ENCODE measurements at regions not wholly inside any gene's neighbourhood (a gene's known extent, or its start where the extent isn't known, plus 50 kb on each side); places are given as distances from the start of the nearest gene placed in this dataset.

DNA sequence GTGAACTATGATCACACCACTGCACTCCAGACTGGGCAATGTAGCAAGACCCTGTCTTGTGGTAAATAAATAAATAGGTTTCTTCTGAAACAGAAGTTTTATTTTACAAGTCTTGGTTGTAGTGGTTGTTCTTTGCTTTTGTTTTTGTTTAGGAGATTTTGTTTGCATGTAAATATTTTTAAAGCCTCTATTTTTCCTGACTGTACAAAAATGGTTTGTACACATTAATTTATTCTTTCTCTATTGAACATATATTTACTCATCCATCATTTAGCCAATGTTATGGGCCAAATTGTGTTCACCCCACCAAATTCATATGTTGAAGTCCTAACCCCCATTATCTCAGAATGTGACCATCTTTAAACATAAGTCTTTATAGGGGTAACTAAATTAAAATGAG is 580.1 kb downstream of the EPHA4 start:
- H3K36me3 ChIP-seq: no peaks in the 10 kb centered on the region
- no peaks in the 10 kb centered on the region for H3K4me1 ChIP-seq
- DNase-seq (ENCODE audit: extremely low spot score in 2 of 2): no peak
- intact Hi-C loops (cut with DNase I): no loop called here
- TF ChIP-seq POLR2A (IDR thresholded peaks at IDR 0.05): no peak
- TF ChIP-seq POLR2AphosphoS5 (IDR thresholded peaks at IDR 0.05; ENCODE audit: insufficient read depth in 1 of 2, low read depth in 1 of 2): no peak
- TF ChIP-seq, protein P1, sequence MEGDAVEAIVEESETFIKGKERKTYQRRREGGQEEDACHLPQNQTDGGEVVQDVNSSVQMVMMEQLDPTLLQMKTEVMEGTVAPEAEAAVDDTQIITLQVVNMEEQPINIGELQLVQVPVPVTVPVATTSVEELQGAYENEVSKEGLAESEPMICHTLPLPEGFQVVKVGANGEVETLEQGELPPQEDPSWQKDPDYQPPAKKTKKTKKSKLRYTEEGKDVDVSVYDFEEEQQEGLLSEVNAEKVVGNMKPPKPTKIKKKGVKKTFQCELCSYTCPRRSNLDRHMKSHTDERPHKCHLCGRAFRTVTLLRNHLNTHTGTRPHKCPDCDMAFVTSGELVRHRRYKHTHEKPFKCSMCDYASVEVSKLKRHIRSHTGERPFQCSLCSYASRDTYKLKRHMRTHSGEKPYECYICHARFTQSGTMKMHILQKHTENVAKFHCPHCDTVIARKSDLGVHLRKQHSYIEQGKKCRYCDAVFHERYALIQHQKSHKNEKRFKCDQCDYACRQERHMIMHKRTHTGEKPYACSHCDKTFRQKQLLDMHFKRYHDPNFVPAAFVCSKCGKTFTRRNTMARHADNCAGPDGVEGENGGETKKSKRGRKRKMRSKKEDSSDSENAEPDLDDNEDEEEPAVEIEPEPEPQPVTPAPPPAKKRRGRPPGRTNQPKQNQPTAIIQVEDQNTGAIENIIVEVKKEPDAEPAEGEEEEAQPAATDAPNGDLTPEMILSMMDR (IDR thresholded peaks at IDR 0.05): no peak
- no peaks in the 10 kb centered on the region for H3K9me3 ChIP-seq
- no peaks in the 10 kb centered on the region for H3K27me3 ChIP-seq
- no peak overlapping the region for H3K27ac ChIP-seq
- no peak overlapping the region for H3K4me3 ChIP-seq

DNA sequence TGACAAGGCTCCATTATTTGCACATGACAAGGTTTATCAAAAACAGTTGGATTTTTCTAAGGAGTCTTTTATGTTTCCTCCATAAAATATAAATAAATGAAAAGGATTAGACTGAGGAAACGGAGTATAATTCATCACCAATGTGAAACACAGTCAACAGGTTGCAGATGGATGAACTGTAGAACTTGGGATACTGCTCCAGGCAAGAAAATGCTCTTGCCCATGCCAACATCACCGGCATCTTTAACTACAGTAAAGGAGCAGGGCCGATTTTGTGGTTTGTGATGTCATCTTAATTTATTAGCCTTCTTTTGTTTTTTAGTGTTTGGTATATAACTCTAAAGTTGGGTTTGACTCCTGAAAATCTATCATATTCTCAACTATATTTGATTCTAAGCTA is 577.3 kb downstream of the EPHA4 start:
- Histone ChIP-seq H3K9me3 (no peaks in the 10 kb centered on the region), H3K36me3 (no peaks in the 10 kb centered on the region), H3K4me1 (no peaks in the 10 kb centered on the region), H3K27ac (no peak overlapping the region), H3K27me3 (no peaks in the 10 kb centered on the region), H3K4me3 (no peak overlapping the region)
- no peak for DNase-seq (ENCODE audit: extremely low spot score in 2 of 2)
- TF ChIP-seq, protein P1 (IDR thresholded peaks at IDR 0.05): no peak
- TF ChIP-seq POLR2AphosphoS5 (IDR thresholded peaks at IDR 0.05; ENCODE audit: insufficient read depth in 1 of 2, low read depth in 1 of 2): no peak
- intact Hi-C loops (cut with DNase I): no loop called here

GRCh38 chr2:220995581-220995980 is 576.5 kb downstream of the EPHA4 start:
- Histone ChIP-seq H3K27ac (no peak overlapping the region), H3K4me1 (no peaks in the 10 kb centered on the region), H3K36me3 (no peaks in the 10 kb centered on the region), H3K4me3 (no peak overlapping the region), H3K27me3 (no peaks in the 10 kb centered on the region), H3K9me3 (no peaks in the 10 kb centered on the region)
- DNase-seq (ENCODE audit: extremely low spot score in 2 of 2): no peak
- intact Hi-C loops (cut with DNase I): no loop called here
- TF ChIP-seq, protein P1 (IDR thresholded peaks at IDR 0.05): no peak
- TF ChIP-seq POLR2A (IDR thresholded peaks at IDR 0.05) (no peak), POLR2AphosphoS5 (IDR thresholded peaks at IDR 0.05; ENCODE audit: insufficient read depth in 1 of 2, low read depth in 1 of 2) (no peak)

- intact Hi-C loops (cut with DNase I): no loop called here
- no peak overlapping the region for H3K4me3 ChIP-seq
- H3K9me3 ChIP-seq: no peaks in the 10 kb centered on the region
- no peak for DNase-seq (ENCODE audit: extremely low spot score in 2 of 2)
- H3K36me3 ChIP-seq: no peaks in the 10 kb centered on the region
- no peaks in the 10 kb centered on the region for H3K27me3 ChIP-seq
- TF ChIP-seq, protein P1 (IDR thresholded peaks at IDR 0.05): no peak
- no peak for TF ChIP-seq POLR2A (IDR thresholded peaks at IDR 0.05)
- no peak for TF ChIP-seq POLR2AphosphoS5 (IDR thresholded peaks at IDR 0.05; ENCODE audit: insufficient read depth in 1 of 2, low read depth in 1 of 2)
- no peak overlapping the region for H3K27ac ChIP-seq
- no peaks in the 10 kb centered on the region for H3K4me1 ChIP-seq
Measured at GRCh38 chr2:220998156-220998555, 573.9 kb downstream of the EPHA4 start.

GRCh38 chr2:220999356-220999755 is 572.7 kb downstream of the EPHA4 start:
- H3K9me3 ChIP-seq: no peaks in the 10 kb centered on the region
- H3K36me3 ChIP-seq: no peaks in the 10 kb centered on the region
- no peaks in the 10 kb centered on the region for H3K27me3 ChIP-seq
- H3K27ac ChIP-seq: no peak overlapping the region
- TF ChIP-seq, protein P1 (IDR thresholded peaks at IDR 0.05): no peak
- TF ChIP-seq POLR2A (IDR thresholded peaks at IDR 0.05): no peak
- TF ChIP-seq POLR2AphosphoS5 (IDR thresholded peaks at IDR 0.05; ENCODE audit: insufficient read depth in 1 of 2, low read depth in 1 of 2): no peak
- H3K4me1 ChIP-seq: no peaks in the 10 kb centered on the region
- no peak for DNase-seq (ENCODE audit: extremely low spot score in 2 of 2)
- no peak overlapping the region for H3K4me3 ChIP-seq
- intact Hi-C loops (cut with DNase I): no loop called here
